IMR-90 (cell line): ENCODE measurements at regions not wholly inside any gene's neighbourhood (a gene's known extent, or its start where the extent isn't known, plus 50 kb on each side); places are given as distances from the start of the nearest gene placed in this dataset.
A peak's percentile ranks its signal among the peaks of the same experiment; 100 is the strongest.

Source experiments
- ATAC-seq: fragments of 200-7000 bp; cut with Tn5 transposase; 2 replicates; pipeline ENCODE4 v1.9.1; 2020; ENCODE audit warnings: low read depth, mild to moderate bottlenecking, moderate library complexity
- BruUV-seq: library from RNA; stranded (reverse); fragments of 400-500 nt; replicated peaks from 2 replicates; lab custom pipeline; 2021; lab: Mats Ljungman, UMichigan
- CTCF ChIA-PET: fragments of 300-600 bp; formaldehyde crosslinking; extraction: SDS; loops from one replicate; lab custom pipeline; 2021; ENCODE audit warnings: antibody characterized with exemption; lab: Yijun Ruan, JAX
- POLR2A ChIA-PET: fragments of 300-600 bp; sonication (Branson Sonifier 250); formaldehyde crosslinking; loops from one replicate; lab custom pipeline; 2022; ENCODE audit warnings: antibody characterized with exemption; ENCODE audit not compliant: unreplicated experiment; lab: Charles Lee
- DNase-seq: peaks from one replicate; pipeline ENCODE4 v3.0.0; 2013
- H2AFZ ChIP-seq: replicated peaks from 2 replicates; pipeline ENCODE3; 2013; ENCODE audit warnings: low read length, mild to moderate bottlenecking; ENCODE audit not compliant: poor library complexity
- H2AK5ac ChIP-seq: 2 replicates; pipeline ENCODE4 v1.6.1; 2013; ENCODE audit warnings: low read depth, low read length, inconsistent platforms
- H2AK9ac ChIP-seq: replicated peaks from 2 replicates; pipeline ENCODE3; 2013; ENCODE audit warnings: mild to moderate bottlenecking, low read depth, low read length, moderate library complexity; ENCODE audit not compliant: poor library complexity
- H2BK120ac ChIP-seq: 2 replicates; pipeline ENCODE4 v1.6.1; 2013; ENCODE audit warnings: low read depth, low read length, inconsistent platforms
- H2BK15ac ChIP-seq: 3 replicates; pipeline ENCODE4 v1.6.1; 2013; ENCODE audit warnings: low read depth, low read length, inconsistent platforms
- H2BK20ac ChIP-seq: 2 replicates; pipeline ENCODE4 v1.6.1; 2013; ENCODE audit warnings: low read depth, mild to moderate bottlenecking, inconsistent platforms, low read length, moderate library complexity
- H2BK5ac ChIP-seq: 2 replicates; pipeline ENCODE4 v1.6.1; 2013; ENCODE audit warnings: mild to moderate bottlenecking, low read depth, low read length, inconsistent platforms; ENCODE audit not compliant: poor library complexity, severe bottlenecking
- H3K14ac ChIP-seq: replicated peaks from 2 replicates; pipeline ENCODE4 v1.6.1; 2013; ENCODE audit warnings: low read depth, low read length, inconsistent platforms
- H3K18ac ChIP-seq: 2 replicates; pipeline ENCODE4 v1.6.1; 2013; ENCODE audit warnings: low read depth, low read length, control low read depth
- H3K23ac ChIP-seq: 2 replicates; pipeline ENCODE4 v1.6.1; 2013; ENCODE audit warnings: low read depth, low read length, inconsistent platforms
- H3K27ac ChIP-seq: 2 replicates; pipeline ENCODE4 v1.5.1; 2013; ENCODE audit warnings: mild to moderate bottlenecking, control low read depth, low read length; ENCODE audit not compliant: insufficient read depth
- H3K27me3 ChIP-seq: 2 replicates; pipeline ENCODE4 v1.6.1; 2013; ENCODE audit warnings: low read length; ENCODE audit not compliant: control insufficient read depth, insufficient read depth
- H3K36me3 ChIP-seq: 2 replicates; pipeline ENCODE4 v1.6.1; 2013; ENCODE audit warnings: low read length, mixed read lengths; ENCODE audit not compliant: control insufficient read depth, insufficient read depth
- H3K4ac ChIP-seq: 2 replicates; pipeline ENCODE4 v1.6.1; 2013; ENCODE audit warnings: low read depth, low read length, inconsistent platforms
- H3K4me1 ChIP-seq: 2 replicates; pipeline ENCODE4 v1.6.1; 2013; ENCODE audit warnings: low read length, mixed read lengths; ENCODE audit not compliant: control insufficient read depth, insufficient read depth
- H3K4me2 ChIP-seq: 2 replicates; pipeline ENCODE4 v1.6.1; 2013; ENCODE audit warnings: low read depth, mild to moderate bottlenecking, control low read depth, low read length, moderate library complexity
- H3K4me3 ChIP-seq: 2 replicates; pipeline ENCODE4 v1.5.1; 2013; ENCODE audit warnings: low read depth, mild to moderate bottlenecking, control low read depth, low read length, moderate library complexity; ENCODE audit not compliant: insufficient read depth
- H3K56ac ChIP-seq: 2 replicates; pipeline ENCODE4 v1.6.1; 2013; ENCODE audit warnings: low read length, inconsistent platforms; ENCODE audit not compliant: insufficient read depth; ENCODE audit errors: extremely low read depth
- H3K79me1 ChIP-seq, 2 experiments: 2 replicates each; pipeline ENCODE4 v1.6.1; 2013; ENCODE audit warnings: low read length in 2 of 2, inconsistent platforms in 1 of 2, low read depth in 1 of 2
- H3K9ac ChIP-seq: 2 replicates; pipeline ENCODE4 v1.6.1; 2013; ENCODE audit warnings: low read depth, low read length, control low read depth
- H3K9me1 ChIP-seq: 2 replicates; pipeline ENCODE4 v1.6.1; 2013; ENCODE audit warnings: low read length, inconsistent platforms; ENCODE audit not compliant: insufficient read depth
- H3K9me3 ChIP-seq: 2 replicates; pipeline ENCODE4 v1.6.1; 2013; ENCODE audit warnings: low read length; ENCODE audit not compliant: control insufficient read depth, insufficient read depth
- H4K20me1 ChIP-seq: 2 replicates; pipeline ENCODE4 v1.6.1; 2013; ENCODE audit warnings: low read length, inconsistent platforms; ENCODE audit not compliant: insufficient read depth
- H4K5ac ChIP-seq: 2 replicates; pipeline ENCODE4 v1.6.1; 2013; ENCODE audit warnings: mild to moderate bottlenecking, low read depth, low read length, control low read depth
- H4K8ac ChIP-seq, 2 experiments: 2 replicates each; pipeline ENCODE4 v1.6.1; 2013; ENCODE audit warnings: low read depth in 2 of 2, low read length in 2 of 2, control low read depth in 1 of 2, inconsistent platforms in 1 of 2
- H4K91ac ChIP-seq: 2 replicates; pipeline ENCODE4 v1.6.1; 2013; ENCODE audit warnings: low read depth, low read length, inconsistent platforms; ENCODE audit not compliant: insufficient read depth
- MAFK ChIP-seq: IDR thresholded peaks from 2 replicates; pipeline ENCODE4 v1.6.1; 2012; ENCODE audit warnings: low read depth, low read length, improper control_type of control experiment
- NFE2L2 ChIP-seq: fragments of 150-350 bp; IDR thresholded peaks from 2 replicates; pipeline ENCODE4 v1.6.1; 2016; ENCODE audit warnings: low read depth, mild to moderate bottlenecking, low read length
- WGBS, 2 experiments: methylation state at CpG; one replicate each; pipeline versions ENCODE4 v1.1.5 to v1.1.7; 2013; ENCODE audit warnings: missing lambda C conversion rate in 2 of 2; ENCODE audit not compliant: insufficient read length in 1 of 2; ENCODE audit errors: extremely low coverage in 2 of 2; 5-methylcytosine and 5-hydroxymethylcytosine counted together
- dilution Hi-C: fragments of 300-500 bp; cut with HindIII; formaldehyde crosslinking; loops from one replicate; pipeline ENCODE4 v1.14.3; 2018; ENCODE audit warnings: low sequenced_read_pairs; ENCODE audit not compliant: unreplicated experiment
- in situ Hi-C: fragments of 300-500 bp; cut with MboI; formaldehyde crosslinking; loops from 3 replicates; pipeline ENCODE4 v1.14.3; 2019; ENCODE audit warnings: low sequenced_read_pairs, inconsistent platforms, mixed read lengths
- intact Hi-C: fragments of 100-400 bp; cut with micrococcal nuclease; formaldehyde crosslinking; loops from 2 replicates; pipeline ENCODE4 v1.10.0; 2022

- intact Hi-C loops: no loop called here
- H4K20me1 ChIP-seq: peaks cover 54% of the 10 kb centered on the region
- TF ChIP-seq NFE2L2 (no peak), MAFK (no peak)
Measured at GRCh38 chr17:77388384-77389306, 247.9 kb downstream of the SEC14L1 start.

More at GRCh38 chr17:77388384-77389306, 247.9 kb downstream of the SEC14L1 start:
- peak overlapping the region; percentile 98 for H2AK5ac ChIP-seq
- H2BK120ac ChIP-seq: peak overlapping the region; percentile 77
- peak overlapping the region; percentile 75 for H2BK5ac ChIP-seq
- H2BK15ac ChIP-seq: peak overlapping the region; percentile 54; the same call in 1 of the 3 replicates
- POLR2A ChIA-PET: interaction anchor here (0.5 kb wide), 1 partner anchor 20 kb away, joined by 3 read pairs; no protein-coding TSS in a partner anchor
- no peaks in the 10 kb centered on the region for H3K9me3 ChIP-seq
- no peaks in the 10 kb centered on the region for H3K27me3 ChIP-seq
- H3K9me1 ChIP-seq: peaks cover 56% of the 10 kb centered on the region
- H4K5ac ChIP-seq: peak overlapping the region; percentile 66
- BruUV-seq: no TSS peak
- in situ Hi-C loops: no loop called here
- no peak for DNase-seq
- H3K4me1 ChIP-seq: peaks cover 76% of the 10 kb centered on the region
- WGBS, 2 experiments: 45% methylated on average over 9 of the region's 29 CpGs; no CpG with 5 or more reads in 1 of the 2 experiments
- H3K56ac ChIP-seq: peak overlapping the region; percentile 43; the same call in 1 of the 2 replicates
- H3K36me3 ChIP-seq: peaks cover 13% of the 10 kb centered on the region; the same call in 1 of the 2 replicates
- peak overlapping the region; percentile 86 for H3K27ac ChIP-seq
- H3K4me3 ChIP-seq: no peak overlapping the region
- peak overlapping the region; percentile 95 for H3K4ac ChIP-seq
- peak overlapping the region; percentile 90 for H4K91ac ChIP-seq
- H3K4me2 ChIP-seq: peak overlapping the region; percentile 40
- H4K8ac ChIP-seq: peak overlapping the region; percentile 83 to 88
- peak overlapping the region; percentile 89 for H2AK9ac ChIP-seq
- peak overlapping the region; percentile 21 for H2AFZ ChIP-seq
- peaks cover 19 to 90% of the 10 kb centered on the region in 2 experiments for H3K79me1 ChIP-seq
- peak overlapping the region; percentile 55; the same call in 1 of the 2 replicates for H2BK20ac ChIP-seq
- CTCF ChIA-PET: interaction anchor here (0.6 to 0.7 kb wide), 3 partner anchors 44 to 59 kb away, joined by 3 to 7 read pairs (median 3); no protein-coding TSS in a partner anchor
- ATAC-seq: no peak
- dilution Hi-C loops: no loop called here
- peak overlapping the region; percentile 65 for H3K18ac ChIP-seq
- H3K9ac ChIP-seq: peak overlapping the region; percentile 25
- H3K23ac ChIP-seq: peak overlapping the region; percentile 91
- H3K14ac ChIP-seq: peak overlapping the region; percentile 92
